Omental fat pad (tissue), 3 donors: ENCODE measurements at regions not wholly inside any gene's neighbourhood (a gene's known extent, or its start where the extent isn't known, plus 50 kb on each side); places are given as distances from the start of the nearest gene placed in this dataset.

Experiments
- ATAC-seq: fragments of 150-250 bp; one replicate; pipeline ENCODE4 v1.9.1; 2016; ENCODE audit warnings: mild to moderate bottlenecking, moderate library complexity; ENCODE audit not compliant: low FRiP score
- DNase-seq: peaks from one replicate; pipeline ENCODE4 v3.0.0-alpha.2; 2019; ENCODE audit warnings: low spot score
- TF ChIP-seq, protein P1 (sequence below), 3 donors: fragments of 450-650 bp; IDR thresholded peaks; one replicate each; pipeline ENCODE4 v1.5.1; 2016 to 2017; ENCODE audit warnings: antibody characterized with exemption in 3 of 3, mild to moderate bottlenecking in 3 of 3, moderate library complexity in 2 of 3

DNA sequence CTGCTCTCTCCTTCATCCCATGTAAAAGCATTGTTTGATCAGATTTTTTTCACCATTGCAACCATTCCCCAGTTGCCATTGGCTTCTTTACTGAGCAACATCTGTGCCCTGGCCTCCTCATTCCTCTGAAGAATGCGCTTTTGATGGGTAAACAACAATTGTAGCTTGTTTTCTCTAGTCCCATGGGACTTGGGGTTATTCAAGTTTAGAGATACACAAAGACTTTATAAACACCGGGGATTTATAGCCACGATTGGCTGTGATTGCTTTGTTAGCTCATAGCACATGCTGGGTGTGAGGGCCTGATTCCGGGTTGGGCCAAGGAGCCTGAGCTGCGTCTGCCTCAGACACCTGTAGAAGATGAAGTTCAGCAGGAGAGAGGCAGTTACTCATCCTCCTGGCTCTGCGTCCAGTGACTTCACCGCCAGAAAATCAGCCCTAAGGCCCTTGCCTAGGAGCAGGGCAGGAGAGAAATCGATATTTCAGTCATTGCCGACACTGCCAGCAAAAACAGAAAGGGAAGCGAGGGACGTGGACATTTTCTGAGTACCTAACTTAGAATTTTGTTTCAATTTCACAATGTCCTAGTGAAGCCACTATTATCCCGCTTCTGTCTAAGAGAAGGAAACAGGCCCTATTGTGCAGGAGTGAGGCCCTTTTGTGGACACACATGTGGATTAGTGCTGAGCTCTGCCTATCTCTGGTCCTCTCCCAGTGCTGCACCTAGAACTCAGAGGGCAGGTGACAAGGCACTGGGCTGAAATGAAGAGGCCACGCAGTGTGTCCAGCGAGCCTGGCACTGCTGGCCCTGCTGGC lies 159.8 kb upstream of the USP24 start:
- DNase-seq (no peak), ATAC-seq (no peak)
- TF ChIP-seq, protein P1, sequence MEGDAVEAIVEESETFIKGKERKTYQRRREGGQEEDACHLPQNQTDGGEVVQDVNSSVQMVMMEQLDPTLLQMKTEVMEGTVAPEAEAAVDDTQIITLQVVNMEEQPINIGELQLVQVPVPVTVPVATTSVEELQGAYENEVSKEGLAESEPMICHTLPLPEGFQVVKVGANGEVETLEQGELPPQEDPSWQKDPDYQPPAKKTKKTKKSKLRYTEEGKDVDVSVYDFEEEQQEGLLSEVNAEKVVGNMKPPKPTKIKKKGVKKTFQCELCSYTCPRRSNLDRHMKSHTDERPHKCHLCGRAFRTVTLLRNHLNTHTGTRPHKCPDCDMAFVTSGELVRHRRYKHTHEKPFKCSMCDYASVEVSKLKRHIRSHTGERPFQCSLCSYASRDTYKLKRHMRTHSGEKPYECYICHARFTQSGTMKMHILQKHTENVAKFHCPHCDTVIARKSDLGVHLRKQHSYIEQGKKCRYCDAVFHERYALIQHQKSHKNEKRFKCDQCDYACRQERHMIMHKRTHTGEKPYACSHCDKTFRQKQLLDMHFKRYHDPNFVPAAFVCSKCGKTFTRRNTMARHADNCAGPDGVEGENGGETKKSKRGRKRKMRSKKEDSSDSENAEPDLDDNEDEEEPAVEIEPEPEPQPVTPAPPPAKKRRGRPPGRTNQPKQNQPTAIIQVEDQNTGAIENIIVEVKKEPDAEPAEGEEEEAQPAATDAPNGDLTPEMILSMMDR (IDR thresholded peaks at IDR 0.05), result no peak

DNA sequence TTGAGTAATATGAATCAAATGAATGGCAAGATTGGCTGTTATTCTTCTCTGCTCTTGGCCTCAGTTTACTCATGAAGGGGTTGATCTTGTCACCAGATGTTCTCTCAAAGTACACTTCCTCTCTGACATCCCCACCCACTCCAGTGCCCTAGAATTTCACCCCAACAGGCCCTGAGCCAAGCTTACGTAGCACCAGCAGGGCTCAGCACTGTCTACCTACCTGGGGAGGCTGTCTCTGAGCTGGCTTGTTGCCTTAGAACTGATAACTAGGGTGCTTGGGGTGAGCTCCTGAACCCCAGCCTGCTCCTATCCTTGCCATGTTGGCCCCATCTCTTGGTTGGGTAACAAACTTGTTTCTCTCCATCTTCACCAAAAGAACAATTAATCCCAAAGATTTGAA lies 159.1 kb upstream of the USP24 start:
- DNase-seq, result no peak
- ATAC-seq, result no peak
- TF ChIP-seq, protein P1 (IDR thresholded peaks at IDR 0.05), result no peak

DNA sequence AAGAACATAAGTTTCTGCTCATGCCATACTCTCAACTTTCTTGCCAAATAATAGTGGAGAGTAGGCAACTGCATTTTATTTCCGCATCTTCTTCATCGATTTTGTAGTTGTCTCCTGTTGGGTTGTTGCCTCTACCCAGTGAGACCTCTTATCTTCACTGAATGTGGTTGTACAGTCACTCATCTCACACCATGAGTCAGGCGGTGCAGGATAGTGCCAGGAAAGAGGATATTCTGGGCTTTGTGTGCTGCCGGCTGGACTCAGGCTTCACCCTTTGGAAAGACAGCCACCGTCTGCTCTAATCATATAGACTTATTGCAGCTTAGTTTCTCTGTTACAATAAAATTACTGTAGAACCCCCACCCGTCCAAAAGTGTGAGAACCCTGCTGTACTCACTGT lies 154.3 kb upstream of the USP24 start:
- no peak for DNase-seq
- TF ChIP-seq, protein P1 (IDR thresholded peaks at IDR 0.05), result no peak
- ATAC-seq, result no peak

DNA sequence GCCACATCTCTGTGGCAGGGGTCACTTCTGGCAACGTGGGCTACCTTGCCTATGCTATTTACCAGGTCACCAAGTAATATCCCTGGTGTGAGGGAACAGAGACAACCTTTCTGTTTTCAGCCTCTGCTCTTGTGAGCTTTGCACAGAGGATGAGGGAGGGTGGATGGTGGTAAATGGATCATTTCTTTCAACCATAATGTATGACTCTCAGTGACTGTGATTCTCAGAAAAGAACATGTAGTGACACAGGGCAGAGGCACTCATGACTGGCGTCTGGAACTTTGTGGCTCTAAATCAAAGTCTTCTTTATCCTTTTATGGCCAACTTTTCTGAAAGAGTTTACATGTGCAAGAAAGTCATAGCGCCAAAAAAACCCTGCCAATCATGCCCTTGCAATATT lies 153.5 kb upstream of the USP24 start:
- no peak for ATAC-seq
- no peak for DNase-seq
- TF ChIP-seq, protein P1 (IDR thresholded peaks at IDR 0.05), result no peak

DNA sequence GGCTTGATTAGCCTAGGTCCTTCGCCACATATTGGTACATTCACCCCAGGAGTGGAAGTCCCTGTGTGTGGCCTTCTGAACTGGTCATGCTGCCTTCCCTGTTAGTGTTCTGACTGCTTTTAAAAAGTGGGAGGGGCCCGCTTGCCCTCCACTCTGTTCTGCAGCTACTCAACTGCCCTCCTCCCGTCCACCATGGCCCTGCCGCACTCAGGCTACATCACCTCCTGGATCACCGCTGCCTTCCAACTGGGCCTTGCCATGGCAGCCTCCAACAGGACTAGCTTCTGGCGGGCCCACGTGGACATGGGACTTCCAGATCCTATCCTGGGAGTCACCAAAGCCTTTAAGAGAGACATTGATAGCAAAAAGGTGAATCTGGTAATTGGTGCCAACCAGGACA lies 152.1 kb upstream of the USP24 start:
- TF ChIP-seq, protein P1 (IDR thresholded peaks at IDR 0.05), result no peak
- DNase-seq (no peak), ATAC-seq (no peak)

DNA sequence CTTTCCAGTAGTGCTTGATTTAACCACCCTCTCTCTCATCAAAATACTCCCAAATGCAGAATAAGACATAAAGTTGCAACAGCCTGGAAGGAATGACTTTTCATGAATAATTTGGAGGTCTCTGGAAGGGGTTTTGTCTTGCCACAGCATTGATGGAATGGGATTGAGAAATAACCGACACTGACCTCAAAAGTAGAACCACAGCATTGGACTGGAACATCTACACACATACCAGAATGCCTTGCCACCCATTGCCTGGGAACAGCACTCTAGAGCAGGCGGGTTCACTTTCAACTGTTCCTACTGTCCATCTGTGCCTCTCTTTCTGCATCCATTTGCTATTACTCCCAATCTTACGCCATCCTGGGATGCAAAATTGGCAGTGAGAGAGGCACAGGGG lies 149.1 kb upstream of the USP24 start:
- TF ChIP-seq, protein P1 (IDR thresholded peaks at IDR 0.05), result no peak
- ATAC-seq (no peak), DNase-seq (no peak)

DNA sequence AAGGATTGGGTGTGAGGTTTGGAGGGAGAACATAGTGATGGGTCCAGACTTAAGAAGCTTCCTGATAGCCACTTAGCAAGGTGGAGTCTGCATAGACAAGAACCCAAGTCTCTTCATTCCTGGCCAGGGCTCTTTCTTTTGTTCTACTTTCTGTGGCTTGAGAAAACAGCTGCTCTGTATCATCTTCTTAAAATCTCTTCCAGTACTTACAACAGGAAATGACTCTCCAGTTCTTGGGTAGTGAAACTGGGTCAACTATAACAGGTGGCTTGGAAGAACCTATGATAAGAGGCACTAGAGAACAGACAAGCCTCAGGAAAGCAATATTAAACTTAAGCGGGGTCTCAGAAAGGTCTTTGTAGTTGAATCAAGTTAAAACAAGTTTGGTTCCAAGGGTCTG lies 148.1 kb upstream of the USP24 start:
- ATAC-seq, result no peak

More for the DNA sequence above, 148.1 kb upstream of the USP24 start:
- no peak for DNase-seq
- TF ChIP-seq, protein P1 (IDR thresholded peaks at IDR 0.05), result no peak
